Fibroblast of peridontal ligament (primary cell): ENCODE measurements at regions not wholly inside any gene's neighbourhood (a gene's known extent, or its start where the extent isn't known, plus 50 kb on each side); places are given as distances from the start of the nearest gene placed in this dataset.
"Not testable (repeated sequence)": the region's sequence is repeated elsewhere in the genome, so short reads cannot be mapped to it uniquely, and the experiment has no call there.

Source experiments
- DNase-seq: peaks from one replicate; pipeline ENCODE4 v3.0.0-alpha.2; 2010; ENCODE audit errors: extremely low read depth

GRCh38 chr5:60086583-60086982 is 193.1 kb upstream of the PDE4D start:
- no peak for DNase-seq

GRCh38 chr5:60084226-60084625 is 190.7 kb upstream of the PDE4D start:
- DNase-seq: no peak

- no peak for DNase-seq
Measured at GRCh38 chr5:60077292-60077691, 183.8 kb upstream of the PDE4D start.

- no peak for DNase-seq
Measured at GRCh38 chr5:60076746-60077145, 183.2 kb upstream of the PDE4D start.

- peak; percentile 55 for DNase-seq
Measured at GRCh38 chr5:60066502-60066901, 173.0 kb upstream of the PDE4D start.

GRCh38 chr5:60060389-60060788 is 166.9 kb upstream of the PDE4D start:
- DNase-seq: no peak

GRCh38 chr5:60056191-60056590 is 162.7 kb upstream of the PDE4D start:
- no peak for DNase-seq

GRCh38 chr5:60055168-60055567 is 161.6 kb upstream of the PDE4D start:
- DNase-seq: no peak

- not testable (repeated sequence) for DNase-seq
Measured at GRCh38 chr5:60041996-60042664, 148.6 kb upstream of the PDE4D start.

GRCh38 chr5:60041508-60041907 is 148.0 kb upstream of the PDE4D start:
- DNase-seq: not testable (repeated sequence)

GRCh38 chr5:60036192-60036938 is 142.8 kb upstream of the PDE4D start:
- DNase-seq: no peak

GRCh38 chr5:60026161-60026560 is 132.6 kb upstream of the PDE4D start:
- DNase-seq: peak; percentile 22

GRCh38 chr5:60024104-60024503 is 130.6 kb upstream of the PDE4D start:
- DNase-seq: peak; percentile 30

GRCh38 chr5:60023255-60023654 is 129.7 kb upstream of the PDE4D start:
- DNase-seq: peak; percentile 18

- no peak for DNase-seq
Measured at GRCh38 chr5:60020457-60020856, 126.9 kb upstream of the PDE4D start.

GRCh38 chr5:60018960-60019359 is 125.4 kb upstream of the PDE4D start:
- DNase-seq: not testable (repeated sequence)

GRCh38 chr5:60018091-60018490 is 124.6 kb upstream of the PDE4D start:
- DNase-seq: peak; percentile 45

- DNase-seq: no peak
Measured at GRCh38 chr5:60014331-60014730, 120.8 kb upstream of the PDE4D start.

- DNase-seq: no peak
Measured at GRCh38 chr5:60010853-60011252, 117.3 kb upstream of the PDE4D start.

- no peak for DNase-seq
Measured at GRCh38 chr5:60010328-60010727, 116.8 kb upstream of the PDE4D start.

GRCh38 chr5:60007729-60008128 is 114.2 kb upstream of the PDE4D start:
- DNase-seq: no peak

- DNase-seq: no peak
Measured at GRCh38 chr5:59999056-59999455, 105.5 kb upstream of the PDE4D start.

GRCh38 chr5:59992206-59992605 is 98.7 kb upstream of the PDE4D start:
- DNase-seq: no peak
